ENCODE measurements at regions not wholly inside any gene's neighbourhood (a gene's known extent, or its start where the extent isn't known, plus 50 kb on each side); places are given as distances from the start of the nearest gene placed in this dataset.

DNA sequence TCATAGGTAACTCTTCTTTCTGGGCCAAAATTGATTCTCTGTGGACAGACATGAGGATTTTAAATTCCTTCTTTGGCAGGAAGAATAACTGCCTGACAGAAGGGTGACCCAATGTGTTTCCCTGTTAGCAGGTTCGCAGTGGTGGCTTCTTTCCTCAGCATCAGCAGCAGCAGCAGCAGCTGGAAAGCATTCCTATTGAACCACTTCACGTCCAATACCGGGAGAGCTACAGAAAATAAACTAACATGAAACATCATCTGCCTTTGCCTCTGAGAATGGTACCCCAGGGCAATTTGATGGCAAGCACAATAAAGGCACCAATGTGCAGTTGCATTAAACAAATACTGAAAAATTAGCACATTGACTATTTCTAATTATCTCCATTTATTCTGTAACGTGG is 214.5 kb downstream of the TMEM167A start:
- TF ChIP-seq YY1 (IDR thresholded peaks at IDR 0.05; ENCODE audit: insufficient read depth, insufficient replicate concordance, low read depth, low read length) = no peak
- no peak for TF ChIP-seq IRF2 (CRISPR knock-in tag; IDR thresholded peaks at IDR 0.05)
- TF ChIP-seq SRSF4 (IDR thresholded peaks at IDR 0.05; ENCODE audit: low read depth, low read length, poor library complexity, severe bottlenecking) = no peak
- TF ChIP-seq ZSCAN22 (CRISPR knock-in tag; IDR thresholded peaks at IDR 0.05) = no peak
- TF ChIP-seq NCOA1 (CRISPR knock-in tag; IDR thresholded peaks at IDR 0.05) = no peak
- TF ChIP-seq, protein P1, sequence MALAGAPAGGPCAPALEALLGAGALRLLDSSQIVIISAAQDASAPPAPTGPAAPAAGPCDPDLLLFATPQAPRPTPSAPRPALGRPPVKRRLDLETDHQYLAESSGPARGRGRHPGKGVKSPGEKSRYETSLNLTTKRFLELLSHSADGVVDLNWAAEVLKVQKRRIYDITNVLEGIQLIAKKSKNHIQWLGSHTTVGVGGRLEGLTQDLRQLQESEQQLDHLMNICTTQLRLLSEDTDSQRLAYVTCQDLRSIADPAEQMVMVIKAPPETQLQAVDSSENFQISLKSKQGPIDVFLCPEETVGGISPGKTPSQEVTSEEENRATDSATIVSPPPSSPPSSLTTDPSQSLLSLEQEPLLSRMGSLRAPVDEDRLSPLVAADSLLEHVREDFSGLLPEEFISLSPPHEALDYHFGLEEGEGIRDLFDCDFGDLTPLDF (CRISPR knock-in tag; IDR thresholded peaks at IDR 0.05) = no peak
- TF ChIP-seq TCF7L2 (IDR thresholded peaks at IDR 0.05; ENCODE audit: low read depth, low read length) = no peak
- TF ChIP-seq ZFP41 (CRISPR knock-in tag; IDR thresholded peaks at IDR 0.05; ENCODE audit: borderline replicate concordance) = no peak
- TF ChIP-seq, protein P2, sequence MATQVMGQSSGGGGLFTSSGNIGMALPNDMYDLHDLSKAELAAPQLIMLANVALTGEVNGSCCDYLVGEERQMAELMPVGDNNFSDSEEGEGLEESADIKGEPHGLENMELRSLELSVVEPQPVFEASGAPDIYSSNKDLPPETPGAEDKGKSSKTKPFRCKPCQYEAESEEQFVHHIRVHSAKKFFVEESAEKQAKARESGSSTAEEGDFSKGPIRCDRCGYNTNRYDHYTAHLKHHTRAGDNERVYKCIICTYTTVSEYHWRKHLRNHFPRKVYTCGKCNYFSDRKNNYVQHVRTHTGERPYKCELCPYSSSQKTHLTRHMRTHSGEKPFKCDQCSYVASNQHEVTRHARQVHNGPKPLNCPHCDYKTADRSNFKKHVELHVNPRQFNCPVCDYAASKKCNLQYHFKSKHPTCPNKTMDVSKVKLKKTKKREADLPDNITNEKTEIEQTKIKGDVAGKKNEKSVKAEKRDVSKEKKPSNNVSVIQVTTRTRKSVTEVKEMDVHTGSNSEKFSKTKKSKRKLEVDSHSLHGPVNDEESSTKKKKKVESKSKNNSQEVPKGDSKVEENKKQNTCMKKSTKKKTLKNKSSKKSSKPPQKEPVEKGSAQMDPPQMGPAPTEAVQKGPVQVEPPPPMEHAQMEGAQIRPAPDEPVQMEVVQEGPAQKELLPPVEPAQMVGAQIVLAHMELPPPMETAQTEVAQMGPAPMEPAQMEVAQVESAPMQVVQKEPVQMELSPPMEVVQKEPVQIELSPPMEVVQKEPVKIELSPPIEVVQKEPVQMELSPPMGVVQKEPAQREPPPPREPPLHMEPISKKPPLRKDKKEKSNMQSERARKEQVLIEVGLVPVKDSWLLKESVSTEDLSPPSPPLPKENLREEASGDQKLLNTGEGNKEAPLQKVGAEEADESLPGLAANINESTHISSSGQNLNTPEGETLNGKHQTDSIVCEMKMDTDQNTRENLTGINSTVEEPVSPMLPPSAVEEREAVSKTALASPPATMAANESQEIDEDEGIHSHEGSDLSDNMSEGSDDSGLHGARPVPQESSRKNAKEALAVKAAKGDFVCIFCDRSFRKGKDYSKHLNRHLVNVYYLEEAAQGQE (IDR thresholded peaks at IDR 0.05; ENCODE audit: borderline replicate concordance in 1 of 2, low read depth in 1 of 2, low read length in 2 of 2) = no peak
- TF ChIP-seq KLF6 (CRISPR knock-in tag; IDR thresholded peaks at IDR 0.05) = no peak
- no peak for TF ChIP-seq FOXK2 (IDR thresholded peaks at IDR 0.05)
- TF ChIP-seq ATAD3A (CRISPR knock-in tag; IDR thresholded peaks at IDR 0.05) = no peak
- TF ChIP-seq, protein P3, sequence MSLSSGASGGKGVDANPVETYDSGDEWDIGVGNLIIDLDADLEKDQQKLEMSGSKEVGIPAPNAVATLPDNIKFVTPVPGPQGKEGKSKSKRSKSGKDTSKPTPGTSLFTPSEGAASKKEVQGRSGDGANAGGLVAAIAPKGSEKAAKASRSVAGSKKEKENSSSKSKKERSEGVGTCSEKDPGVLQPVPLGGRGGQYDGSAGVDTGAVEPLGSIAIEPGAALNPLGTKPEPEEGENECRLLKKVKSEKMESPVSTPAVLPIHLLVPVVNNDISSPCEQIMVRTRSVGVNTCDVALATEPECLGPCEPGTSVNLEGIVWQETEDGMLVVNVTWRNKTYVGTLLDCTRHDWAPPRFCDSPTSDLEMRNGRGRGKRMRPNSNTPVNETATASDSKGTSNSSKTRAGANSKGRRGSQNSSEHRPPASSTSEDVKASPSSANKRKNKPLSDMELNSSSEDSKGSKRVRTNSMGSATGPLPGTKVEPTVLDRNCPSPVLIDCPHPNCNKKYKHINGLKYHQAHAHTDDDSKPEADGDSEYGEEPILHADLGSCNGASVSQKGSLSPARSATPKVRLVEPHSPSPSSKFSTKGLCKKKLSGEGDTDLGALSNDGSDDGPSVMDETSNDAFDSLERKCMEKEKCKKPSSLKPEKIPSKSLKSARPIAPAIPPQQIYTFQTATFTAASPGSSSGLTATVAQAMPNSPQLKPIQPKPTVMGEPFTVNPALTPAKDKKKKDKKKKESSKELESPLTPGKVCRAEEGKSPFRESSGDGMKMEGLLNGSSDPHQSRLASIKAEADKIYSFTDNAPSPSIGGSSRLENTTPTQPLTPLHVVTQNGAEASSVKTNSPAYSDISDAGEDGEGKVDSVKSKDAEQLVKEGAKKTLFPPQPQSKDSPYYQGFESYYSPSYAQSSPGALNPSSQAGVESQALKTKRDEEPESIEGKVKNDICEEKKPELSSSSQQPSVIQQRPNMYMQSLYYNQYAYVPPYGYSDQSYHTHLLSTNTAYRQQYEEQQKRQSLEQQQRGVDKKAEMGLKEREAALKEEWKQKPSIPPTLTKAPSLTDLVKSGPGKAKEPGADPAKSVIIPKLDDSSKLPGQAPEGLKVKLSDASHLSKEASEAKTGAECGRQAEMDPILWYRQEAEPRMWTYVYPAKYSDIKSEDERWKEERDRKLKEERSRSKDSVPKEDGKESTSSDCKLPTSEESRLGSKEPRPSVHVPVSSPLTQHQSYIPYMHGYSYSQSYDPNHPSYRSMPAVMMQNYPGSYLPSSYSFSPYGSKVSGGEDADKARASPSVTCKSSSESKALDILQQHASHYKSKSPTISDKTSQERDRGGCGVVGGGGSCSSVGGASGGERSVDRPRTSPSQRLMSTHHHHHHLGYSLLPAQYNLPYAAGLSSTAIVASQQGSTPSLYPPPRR (CRISPR knock-in tag; IDR thresholded peaks at IDR 0.05; ENCODE audit: borderline replicate concordance) = no peak
- TF ChIP-seq EP300 (IDR thresholded peaks at IDR 0.05; ENCODE audit: low read depth in 2 of 2, low read length in 2 of 2) = no peak
- TF ChIP-seq EP300 (CRISPR knock-in tag; IDR thresholded peaks at IDR 0.05; ENCODE audit: borderline replicate concordance) = no peak

Measured in HepG2 (cell line).